Right lobe of liver (tissue), 4 donors: ENCODE measurements at regions not wholly inside any gene's neighbourhood (a gene's known extent, or its start where the extent isn't known, plus 50 kb on each side); places are given as distances from the start of the nearest gene placed in this dataset.

ENCODE experiments used
- POLR2A ChIP-seq: fragments of 450-650 bp; IDR thresholded peaks from one replicate; pipeline ENCODE4 v1.6.1; 2017; ENCODE audit warnings: antibody characterized with exemption, mild to moderate bottlenecking
- TF ChIP-seq, protein P1 (sequence below), 4 donors: fragments of 200-600 bp in 3 of 4; fragments of 450-650 bp in 1 of 4; IDR thresholded peaks; one replicate each; pipeline versions ENCODE4 v1.5.1 to v1.8.0; 2016 to 2022; ENCODE audit warnings: antibody characterized with exemption in 4 of 4, mild to moderate bottlenecking in 2 of 4
- donor health status: DM: no; HTN: no; CAD: no.
- donor health status: DM: no; HTN: no; CAD: no.
- donor health status: DM: no; HTN: yes; CAD: no.

DNA sequence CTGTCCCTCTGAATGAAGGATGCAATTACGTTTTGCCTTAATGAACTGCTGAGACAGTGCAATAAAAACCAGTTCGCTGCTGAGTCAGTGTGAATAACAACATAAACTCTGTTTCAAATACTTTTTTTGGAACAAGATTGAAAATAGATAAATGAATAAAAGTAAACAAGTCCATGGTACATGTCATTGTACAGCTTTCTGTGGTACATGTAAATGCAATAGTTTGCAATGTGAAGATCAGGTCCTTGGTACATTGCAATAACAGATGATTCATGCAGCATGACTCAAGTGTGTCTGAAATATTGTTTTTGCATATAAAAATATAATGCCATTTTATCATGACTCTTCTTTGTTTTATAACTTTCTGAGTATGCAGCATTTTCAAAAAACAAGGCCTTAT lies 193.4 kb upstream of the PACRGL start:
- TF ChIP-seq, protein P1, sequence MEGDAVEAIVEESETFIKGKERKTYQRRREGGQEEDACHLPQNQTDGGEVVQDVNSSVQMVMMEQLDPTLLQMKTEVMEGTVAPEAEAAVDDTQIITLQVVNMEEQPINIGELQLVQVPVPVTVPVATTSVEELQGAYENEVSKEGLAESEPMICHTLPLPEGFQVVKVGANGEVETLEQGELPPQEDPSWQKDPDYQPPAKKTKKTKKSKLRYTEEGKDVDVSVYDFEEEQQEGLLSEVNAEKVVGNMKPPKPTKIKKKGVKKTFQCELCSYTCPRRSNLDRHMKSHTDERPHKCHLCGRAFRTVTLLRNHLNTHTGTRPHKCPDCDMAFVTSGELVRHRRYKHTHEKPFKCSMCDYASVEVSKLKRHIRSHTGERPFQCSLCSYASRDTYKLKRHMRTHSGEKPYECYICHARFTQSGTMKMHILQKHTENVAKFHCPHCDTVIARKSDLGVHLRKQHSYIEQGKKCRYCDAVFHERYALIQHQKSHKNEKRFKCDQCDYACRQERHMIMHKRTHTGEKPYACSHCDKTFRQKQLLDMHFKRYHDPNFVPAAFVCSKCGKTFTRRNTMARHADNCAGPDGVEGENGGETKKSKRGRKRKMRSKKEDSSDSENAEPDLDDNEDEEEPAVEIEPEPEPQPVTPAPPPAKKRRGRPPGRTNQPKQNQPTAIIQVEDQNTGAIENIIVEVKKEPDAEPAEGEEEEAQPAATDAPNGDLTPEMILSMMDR (IDR thresholded peaks at IDR 0.05), result no peak
- TF ChIP-seq POLR2A, result no peak
